Fibroblast of lung (primary cell): ENCODE measurements at regions not wholly inside any gene's neighbourhood (a gene's known extent, or its start where the extent isn't known, plus 50 kb on each side); places are given as distances from the start of the nearest gene placed in this dataset.

Experiments
- CTCF ChIP-seq, 2 donors: IDR thresholded peaks in 1 of 2; conservative IDR thresholded peaks in 1 of 2; 1 replicate in 1 of 2; 2 replicates in 1 of 2; pipeline ENCODE4 v1.5.1; 2011 to 2012; ENCODE audit warnings: low read length in 2 of 2, control low read depth in 1 of 2, inconsistent platforms in 1 of 2, low read depth in 1 of 2, mild to moderate bottlenecking in 1 of 2
- EZH2 ChIP-seq: IDR thresholded peaks from 2 replicates; pipeline ENCODE4 v1.5.1; 2012; ENCODE audit warnings: low read length, control low read depth, mild to moderate bottlenecking; ENCODE audit errors: missing control alignments

GRCh38 chr5:100693481-100693880 is 158.3 kb downstream of the FAM174A start:
- no peak for TF ChIP-seq CTCF (conservative IDR thresholded peaks at IDR 0.05 in 1 of 2, IDR thresholded peaks at IDR 0.05 in 1 of 2; ENCODE audit: low read depth in 1 of 2, low read length in 2 of 2)
- no peak for TF ChIP-seq EZH2
